ENCODE measurements at regions not wholly inside any gene's neighbourhood (a gene's known extent, or its start where the extent isn't known, plus 50 kb on each side); places are given as distances from the start of the nearest gene placed in this dataset.
A peak's percentile ranks its signal among the peaks of the same experiment; 100 is the strongest.

DNA sequence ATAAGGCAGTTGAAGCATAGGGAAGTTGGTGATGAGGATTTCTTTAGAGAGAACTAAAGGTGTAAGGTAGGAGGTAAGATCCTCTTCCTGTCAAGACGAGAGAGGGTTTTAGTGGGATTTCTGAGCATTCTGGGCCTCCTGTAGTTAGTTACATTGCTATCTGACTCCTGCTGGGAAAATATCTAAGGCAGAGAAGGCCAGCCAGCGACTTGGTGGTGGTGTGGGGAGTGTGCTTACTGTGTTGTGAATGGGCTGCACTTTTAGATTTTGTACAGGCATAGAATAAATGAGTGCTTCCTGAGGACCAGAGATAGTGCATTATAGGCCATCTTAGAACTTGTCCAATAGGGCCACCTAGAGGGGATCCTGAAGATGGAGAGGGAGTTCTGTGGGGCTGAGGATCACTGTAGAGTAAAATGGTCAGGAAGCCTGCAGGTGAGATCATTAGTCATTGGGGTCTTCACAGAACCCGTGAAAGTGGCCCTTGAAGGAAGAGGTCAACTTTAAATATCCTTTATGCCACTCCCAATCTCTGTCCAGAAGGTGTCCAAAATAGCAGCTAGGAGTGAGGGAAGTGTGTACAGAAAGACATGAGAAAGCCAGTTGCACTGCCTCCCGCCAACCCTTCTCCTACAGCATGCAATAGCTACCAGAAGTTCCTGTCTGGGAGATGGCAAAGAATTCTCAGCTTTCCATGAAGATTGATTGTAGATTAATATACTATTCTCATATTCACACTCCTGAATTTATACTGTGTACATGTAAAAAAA, 266.6 kb downstream of the POLR1F start:
- CTCF ChIA-PET: interaction anchor here (1.5 kb wide), 1 partner anchor 320 kb away, joined by 5 read pairs; no protein-coding TSS in a partner anchor
- TF ChIP-seq, protein P1, sequence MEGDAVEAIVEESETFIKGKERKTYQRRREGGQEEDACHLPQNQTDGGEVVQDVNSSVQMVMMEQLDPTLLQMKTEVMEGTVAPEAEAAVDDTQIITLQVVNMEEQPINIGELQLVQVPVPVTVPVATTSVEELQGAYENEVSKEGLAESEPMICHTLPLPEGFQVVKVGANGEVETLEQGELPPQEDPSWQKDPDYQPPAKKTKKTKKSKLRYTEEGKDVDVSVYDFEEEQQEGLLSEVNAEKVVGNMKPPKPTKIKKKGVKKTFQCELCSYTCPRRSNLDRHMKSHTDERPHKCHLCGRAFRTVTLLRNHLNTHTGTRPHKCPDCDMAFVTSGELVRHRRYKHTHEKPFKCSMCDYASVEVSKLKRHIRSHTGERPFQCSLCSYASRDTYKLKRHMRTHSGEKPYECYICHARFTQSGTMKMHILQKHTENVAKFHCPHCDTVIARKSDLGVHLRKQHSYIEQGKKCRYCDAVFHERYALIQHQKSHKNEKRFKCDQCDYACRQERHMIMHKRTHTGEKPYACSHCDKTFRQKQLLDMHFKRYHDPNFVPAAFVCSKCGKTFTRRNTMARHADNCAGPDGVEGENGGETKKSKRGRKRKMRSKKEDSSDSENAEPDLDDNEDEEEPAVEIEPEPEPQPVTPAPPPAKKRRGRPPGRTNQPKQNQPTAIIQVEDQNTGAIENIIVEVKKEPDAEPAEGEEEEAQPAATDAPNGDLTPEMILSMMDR (conservative IDR thresholded peaks at IDR 0.05; ENCODE audit: low read depth): peak; percentile 37
- peak; percentile 61 for DNase-seq (ENCODE audit: low spot score)
- no peak overlapping the region for H3K27ac ChIP-seq
- POLR2A ChIA-PET (ENCODE audit: low non-redundant PET): no interaction called here

DNA sequence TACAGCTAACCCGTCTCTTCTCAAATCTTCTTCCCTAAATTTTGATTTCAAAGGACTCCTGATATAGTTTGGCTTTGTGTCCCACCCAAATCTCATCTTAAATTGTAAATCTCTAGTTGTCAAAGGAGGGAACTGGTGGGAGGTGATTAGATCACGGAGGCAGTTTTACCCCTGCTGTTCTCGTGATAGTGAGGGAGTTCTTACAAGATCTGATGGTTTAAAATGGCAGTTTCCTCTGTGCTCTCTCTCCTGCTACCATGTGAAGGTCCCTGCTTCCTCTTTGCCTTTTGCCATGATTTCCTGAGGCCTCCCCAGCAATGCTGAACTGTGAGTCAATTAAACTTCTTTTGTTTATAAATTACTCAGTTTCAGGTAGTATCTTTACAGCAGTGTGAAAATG, 269.3 kb downstream of the POLR1F start:
- ChIA-PET CTCF (interaction anchor here (0.5 kb wide), 1 partner anchor 1204 kb away, joined by 3 read pairs; no protein-coding TSS in a partner anchor), POLR2A (ENCODE audit: low non-redundant PET) (no interaction called here)
- TF ChIP-seq, protein P1 (conservative IDR thresholded peaks at IDR 0.05; ENCODE audit: low read depth): no peak

DNA sequence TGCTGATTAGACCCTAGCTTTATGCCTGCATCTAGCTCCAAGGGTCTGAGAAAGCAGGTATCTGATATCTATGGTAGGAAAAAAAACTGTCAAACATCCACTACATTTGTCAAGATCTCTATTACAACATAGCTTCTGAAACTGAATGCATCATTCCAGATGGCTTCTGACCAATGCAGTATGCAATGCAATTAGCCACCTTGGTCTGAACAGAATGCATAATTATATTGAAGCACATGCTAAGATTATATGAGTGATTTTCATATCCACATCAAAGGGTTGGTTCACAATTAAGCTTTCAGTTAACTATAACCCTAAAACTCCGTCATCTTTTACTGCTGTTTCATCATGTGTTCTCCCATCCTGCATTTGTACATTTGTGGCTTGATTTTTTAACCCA, 271.4 kb downstream of the POLR1F start:
- ChIA-PET POLR2A (ENCODE audit: low non-redundant PET) (no interaction called here), CTCF (no interaction called here)
- no peak for DNase-seq (ENCODE audit: low spot score)
- H3K27ac ChIP-seq: no peak overlapping the region
- TF ChIP-seq, protein P1 (conservative IDR thresholded peaks at IDR 0.05; ENCODE audit: low read depth): no peak

More for the DNA sequence above, 269.3 kb downstream of the POLR1F start:
- no peak overlapping the region for H3K27ac ChIP-seq
- no peak for DNase-seq (ENCODE audit: low spot score)

DNA sequence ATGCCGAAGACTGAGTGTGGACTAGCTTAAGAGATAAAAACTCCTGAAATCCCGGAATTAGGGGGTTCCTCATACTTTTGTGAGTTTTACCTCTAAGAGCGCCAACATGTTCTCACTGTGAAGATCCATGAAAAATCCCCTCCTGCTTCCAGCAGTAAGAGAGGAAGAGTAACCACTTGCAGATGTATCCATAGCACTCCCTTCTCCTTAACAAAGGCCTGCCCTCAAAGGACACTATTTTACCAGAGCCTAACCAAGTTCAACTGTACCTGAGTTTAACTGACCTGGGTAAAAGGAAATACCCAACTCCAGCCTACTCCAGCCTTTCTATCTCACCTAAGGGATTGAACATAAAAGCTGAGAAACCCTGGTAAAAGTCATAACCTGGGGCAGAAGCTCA, 280.9 kb downstream of the POLR1F start:
- no peak overlapping the region for H3K27ac ChIP-seq
- CTCF ChIA-PET: no interaction called here
- POLR2A ChIA-PET (ENCODE audit: low non-redundant PET): no interaction called here
- DNase-seq (ENCODE audit: low spot score): no peak
- TF ChIP-seq, protein P1 (conservative IDR thresholded peaks at IDR 0.05; ENCODE audit: low read depth): no peak

DNA sequence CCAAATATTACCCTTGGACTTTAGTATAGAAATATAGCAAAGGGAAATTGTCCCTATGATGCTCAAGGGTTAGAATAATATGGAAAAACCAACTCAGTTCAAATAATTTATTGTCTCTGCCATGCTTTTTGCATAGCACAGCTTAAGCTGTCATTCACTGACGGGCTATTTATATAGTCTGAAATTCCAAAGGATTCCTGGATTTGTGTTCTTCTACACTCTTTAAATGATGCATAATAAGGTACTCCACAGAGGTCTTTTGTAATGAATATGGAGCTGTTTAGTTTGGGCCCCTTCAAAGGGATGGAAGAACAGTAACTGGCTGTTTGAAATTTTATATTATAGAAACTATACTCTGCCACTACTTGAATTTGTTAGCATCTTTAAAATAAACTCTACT, 276.6 kb upstream of the FERD3L start:
- no peak for DNase-seq (ENCODE audit: low spot score)
- H3K27ac ChIP-seq: no peak overlapping the region
- ChIA-PET CTCF (no interaction called here), POLR2A (ENCODE audit: low non-redundant PET) (no interaction called here)
- TF ChIP-seq, protein P1 (conservative IDR thresholded peaks at IDR 0.05; ENCODE audit: low read depth): no peak

DNA sequence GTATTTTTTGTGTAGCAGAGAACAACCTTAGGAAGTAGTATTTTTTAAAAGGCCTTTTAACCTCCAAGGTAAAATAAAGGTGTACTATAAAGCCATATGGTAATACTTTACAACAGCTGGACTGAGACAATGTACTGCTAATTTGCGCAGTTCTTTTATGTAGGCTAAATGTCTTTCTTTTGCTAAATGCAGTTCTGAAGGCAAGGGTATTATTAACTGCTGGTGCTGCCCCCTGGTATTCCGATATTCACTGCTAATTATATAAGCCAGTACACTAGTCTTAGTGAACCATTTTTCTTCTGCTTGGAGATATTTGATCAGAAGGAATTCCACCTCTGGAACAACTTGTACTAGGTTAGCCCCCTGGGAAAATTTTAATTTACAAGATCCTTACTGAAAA, 272.0 kb upstream of the FERD3L start:
- POLR2A ChIA-PET (ENCODE audit: low non-redundant PET): no interaction called here
- TF ChIP-seq, protein P1 (conservative IDR thresholded peaks at IDR 0.05; ENCODE audit: low read depth): no peak
- DNase-seq (ENCODE audit: low spot score): no peak
- no peak overlapping the region for H3K27ac ChIP-seq
- CTCF ChIA-PET: no interaction called here

All from RWPE1 (cell line).